A673 (cell line): ENCODE measurements at regions not wholly inside any gene's neighbourhood (a gene's known extent, or its start where the extent isn't known, plus 50 kb on each side); places are given as distances from the start of the nearest gene placed in this dataset.

Source experiments
- EZH2 ChIP-seq: fragments of 200-600 bp; sonication (generic); IDR thresholded peaks from 2 replicates; pipeline ENCODE4 v1.6.1; 2017; ENCODE audit warnings: borderline replicate concordance, low read depth, mild to moderate bottlenecking, mixed read lengths, antibody characterized with exemption, low read length; ENCODE audit not compliant: poor library complexity, severe bottlenecking
- TF ChIP-seq, protein P1 (sequence below): fragments of 300-800, 200-600 bp; sonication (generic); conservative IDR thresholded peaks from 2 replicates; pipeline ENCODE4 v1.5.1; 2017; ENCODE audit warnings: low read depth, mild to moderate bottlenecking, antibody characterized with exemption, low read length, moderate library complexity, mixed read lengths

DNA sequence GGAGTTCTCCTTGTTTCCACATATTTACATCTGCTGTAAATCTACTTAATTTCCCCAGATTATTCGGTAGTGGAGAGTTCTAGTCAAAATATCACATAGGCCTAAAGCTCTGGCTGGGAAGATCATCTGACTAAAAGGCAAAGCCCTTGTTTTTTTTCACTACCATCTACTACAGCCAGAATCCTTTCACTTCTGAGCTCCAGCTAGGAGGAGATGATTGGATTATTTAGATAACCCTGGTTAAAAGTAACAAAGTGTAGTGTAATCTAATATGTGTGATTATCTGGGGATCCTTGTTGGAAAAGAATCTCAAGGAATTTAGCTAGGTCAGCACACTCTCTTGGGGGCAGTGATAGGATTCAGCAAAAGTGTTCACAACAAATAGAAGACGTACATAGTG lies 125.4 kb downstream of the DYRK2 start:
- TF ChIP-seq, protein P1, sequence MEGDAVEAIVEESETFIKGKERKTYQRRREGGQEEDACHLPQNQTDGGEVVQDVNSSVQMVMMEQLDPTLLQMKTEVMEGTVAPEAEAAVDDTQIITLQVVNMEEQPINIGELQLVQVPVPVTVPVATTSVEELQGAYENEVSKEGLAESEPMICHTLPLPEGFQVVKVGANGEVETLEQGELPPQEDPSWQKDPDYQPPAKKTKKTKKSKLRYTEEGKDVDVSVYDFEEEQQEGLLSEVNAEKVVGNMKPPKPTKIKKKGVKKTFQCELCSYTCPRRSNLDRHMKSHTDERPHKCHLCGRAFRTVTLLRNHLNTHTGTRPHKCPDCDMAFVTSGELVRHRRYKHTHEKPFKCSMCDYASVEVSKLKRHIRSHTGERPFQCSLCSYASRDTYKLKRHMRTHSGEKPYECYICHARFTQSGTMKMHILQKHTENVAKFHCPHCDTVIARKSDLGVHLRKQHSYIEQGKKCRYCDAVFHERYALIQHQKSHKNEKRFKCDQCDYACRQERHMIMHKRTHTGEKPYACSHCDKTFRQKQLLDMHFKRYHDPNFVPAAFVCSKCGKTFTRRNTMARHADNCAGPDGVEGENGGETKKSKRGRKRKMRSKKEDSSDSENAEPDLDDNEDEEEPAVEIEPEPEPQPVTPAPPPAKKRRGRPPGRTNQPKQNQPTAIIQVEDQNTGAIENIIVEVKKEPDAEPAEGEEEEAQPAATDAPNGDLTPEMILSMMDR, result no peak
- no peak for TF ChIP-seq EZH2
